GM12892 (cell line): ENCODE measurements at regions not wholly inside any gene's neighbourhood (a gene's known extent, or its start where the extent isn't known, plus 50 kb on each side); places are given as distances from the start of the nearest gene placed in this dataset.

Experiments
- POLR2A ChIP-seq: IDR thresholded peaks from 2 replicates; pipeline ENCODE4 v1.6.1; 2011; ENCODE audit warnings: low read depth, low read length, control low read depth
- POLR2AphosphoS5 ChIP-seq: IDR thresholded peaks from 2 replicates; pipeline ENCODE4 v1.6.1; 2011; ENCODE audit warnings: low read depth, low read length, control low read depth

GRCh38 chr6:164578616-164579015 lies 730.8 kb downstream of the C6orf118 start:
- TF ChIP-seq POLR2A (no peak), POLR2AphosphoS5 (no peak)
